Activated CD4-positive, alpha-beta T cell treated with anti-CD3 and anti-CD28 coated beads, Interleukin-2, amount 10 ng/mL, durations not matched to agents 7 days and 5 days (primary cell): ENCODE measurements at regions not wholly inside any gene's neighbourhood (a gene's known extent, or its start where the extent isn't known, plus 50 kb on each side); places are given as distances from the start of the nearest gene placed in this dataset.
"Not testable (repeated sequence)": the region's sequence is repeated elsewhere in the genome, so short reads cannot be mapped to it uniquely, and the experiment has no call there.

ENCODE experiments used
- CTCF ChIA-PET: fragments of 350-600 bp; sonication (Branson Sonifier 250); formaldehyde crosslinking; loops from one replicate; lab custom pipeline; 2021; ENCODE audit warnings: antibody characterized with exemption; lab: Charles Lee
- POLR2A ChIA-PET: fragments of 350-600 bp; sonication (Branson Sonifier 250); formaldehyde crosslinking; loops from one replicate; lab custom pipeline; 2021; ENCODE audit warnings: antibody characterized with exemption; lab: Charles Lee
- DNase-seq: peaks from one replicate; pipeline ENCODE4 v3.0.0-alpha.2; 2020
- H3K27ac Mint-ChIP-seq: one replicate; pipeline ENCODE4 v1.8.0; 2021; ENCODE audit warnings: mild to moderate bottlenecking, moderate library complexity, mixed read lengths
- H3K27me3 Mint-ChIP-seq: one replicate; pipeline ENCODE4 v1.8.0; 2021; ENCODE audit warnings: mixed read lengths
- H3K36me3 Mint-ChIP-seq: one replicate; pipeline ENCODE4 v1.8.0; 2021; ENCODE audit warnings: low read depth, mixed read lengths
- H3K4me1 Mint-ChIP-seq: one replicate; pipeline ENCODE4 v1.8.0; 2021; ENCODE audit warnings: mixed read lengths
- H3K4me3 Mint-ChIP-seq: one replicate; pipeline ENCODE4 v1.8.0; 2021; ENCODE audit warnings: mild to moderate bottlenecking, moderate library complexity, mixed read lengths
- H3K9me3 Mint-ChIP-seq: one replicate; pipeline ENCODE4 v1.8.0; 2021; ENCODE audit warnings: mixed read lengths

GRCh38 chr17:77619851-77620250, 338.7 kb upstream of the TNRC6C start:
- Mint-ChIP-seq H3K36me3 (peaks cover 4% of the 10 kb centered on the region), H3K9me3 (peaks cover 3% of the 10 kb centered on the region), H3K27ac (no peak overlapping the region), H3K27me3 (peaks cover 3% of the 10 kb centered on the region), H3K4me3 (no peak overlapping the region), H3K4me1 (peaks cover 11% of the 10 kb centered on the region)
- DNase-seq, result no peak
- ChIA-PET POLR2A (no interaction called here), CTCF (interaction anchor here (0.6 to 0.7 kb wide), 2 partner anchors 149 to 802 kb away, joined by 3 read pairs; no protein-coding TSS in a partner anchor)

DNA sequence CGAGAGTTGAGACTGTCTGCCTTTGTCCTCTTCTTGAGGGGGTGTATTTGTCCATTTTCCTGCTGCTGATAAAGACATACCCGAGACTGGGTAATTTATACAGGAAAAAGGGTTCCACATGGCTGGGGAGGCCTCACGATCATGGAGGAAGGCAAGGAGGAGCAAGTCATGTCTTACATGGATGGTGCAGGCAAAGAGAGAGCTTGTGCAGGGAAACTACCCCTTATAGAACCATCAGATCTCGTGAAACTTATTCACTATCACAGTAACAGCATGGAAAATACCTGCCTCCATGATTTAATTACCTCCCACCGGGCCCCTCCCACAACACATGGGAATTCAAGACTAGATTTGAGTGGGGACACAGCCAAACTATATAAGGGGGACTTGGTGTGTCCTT, 338.2 kb upstream of the TNRC6C start:
- POLR2A ChIA-PET, result no interaction called here
- DNase-seq, result no peak
- CTCF ChIA-PET, result interaction anchor here (0.6 to 0.7 kb wide), 2 partner anchors 149 to 802 kb away, joined by 3 read pairs; no protein-coding TSS in a partner anchor
- Mint-ChIP-seq H3K4me3 (no peak overlapping the region), H3K27me3 (peaks cover 3% of the 10 kb centered on the region), H3K36me3 (peaks cover 4% of the 10 kb centered on the region), H3K9me3 (peaks cover 3% of the 10 kb centered on the region), H3K4me1 (peaks cover 11% of the 10 kb centered on the region), H3K27ac (no peak overlapping the region)

DNA sequence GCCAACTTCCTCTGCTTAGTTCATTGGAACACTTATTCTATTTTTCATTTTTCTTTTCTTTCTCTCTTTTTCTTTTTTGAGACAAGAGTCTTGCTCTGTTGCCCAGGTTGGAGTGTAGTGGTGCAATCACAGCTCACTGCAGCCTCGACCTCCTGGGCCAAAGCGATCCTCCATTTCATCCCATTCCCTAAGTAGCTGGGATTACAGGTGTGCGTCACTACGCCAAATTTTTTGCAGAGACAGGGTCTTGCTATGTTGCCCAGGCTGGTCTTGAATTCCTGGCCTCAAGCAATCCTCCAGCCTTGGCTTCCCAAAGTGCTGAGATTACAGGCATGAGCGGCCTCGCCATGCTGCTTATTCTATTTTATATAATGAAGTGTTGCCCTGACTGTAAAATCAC, 336.4 kb upstream of the TNRC6C start:
- H3K4me1 Mint-ChIP-seq, result peaks cover 11% of the 10 kb centered on the region
- H3K27me3 Mint-ChIP-seq, H3K27ac Mint-ChIP-seq, H3K36me3 Mint-ChIP-seq, POLR2A ChIA-PET, CTCF ChIA-PET, DNase-seq, H3K4me3 Mint-ChIP-seq: not testable (repeated sequence)
- peaks cover 12% of the 10 kb centered on the region for H3K9me3 Mint-ChIP-seq

DNA sequence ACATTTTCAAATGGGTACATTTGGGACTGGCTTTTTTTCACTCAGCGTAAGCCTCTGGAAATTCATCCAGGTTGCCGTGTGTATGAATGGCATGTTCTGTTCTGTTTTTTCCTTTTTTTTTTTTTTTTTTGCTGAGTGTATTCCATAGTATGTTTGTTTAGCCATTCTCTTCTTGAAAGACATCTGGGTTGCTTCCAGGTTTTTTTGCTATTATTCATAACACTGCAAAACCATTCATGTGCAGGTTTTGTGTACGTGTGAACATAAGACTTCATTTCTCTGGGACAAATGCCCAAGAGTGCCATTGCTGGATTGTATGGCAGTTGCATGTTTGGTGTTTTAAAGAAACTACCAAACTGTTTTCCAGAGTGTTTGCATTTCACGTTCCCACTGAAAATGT, 335.9 kb upstream of the TNRC6C start:
- Mint-ChIP-seq H3K27ac (no peak overlapping the region), H3K27me3 (peaks cover 14% of the 10 kb centered on the region), H3K36me3 (peaks cover 11% of the 10 kb centered on the region), H3K4me3 (no peak overlapping the region), H3K9me3 (peaks cover 17% of the 10 kb centered on the region), H3K4me1 (peaks cover 11% of the 10 kb centered on the region)
- POLR2A ChIA-PET, result no interaction called here
- CTCF ChIA-PET, result no interaction called here
- no peak for DNase-seq

- H3K4me1 Mint-ChIP-seq, H3K27ac Mint-ChIP-seq, CTCF ChIA-PET, DNase-seq, H3K4me3 Mint-ChIP-seq: not testable (repeated sequence)
- H3K36me3 Mint-ChIP-seq, result peaks cover 14% of the 10 kb centered on the region
- peaks cover 23% of the 10 kb centered on the region for H3K9me3 Mint-ChIP-seq
- POLR2A ChIA-PET, result interaction anchor here (0.9 kb wide), 1 partner anchor 246 kb away, joined by 3 read pairs; no protein-coding TSS in a partner anchor
- H3K27me3 Mint-ChIP-seq, result peaks cover 19% of the 10 kb centered on the region
Observed at GRCh38 chr17:77623321-77623720, 335.2 kb upstream of the TNRC6C start.

- no peak overlapping the region for H3K4me3 Mint-ChIP-seq
- no peaks in the 10 kb centered on the region for H3K4me1 Mint-ChIP-seq
- ChIA-PET POLR2A (no interaction called here), CTCF (interaction anchor here (0.7 to 2.1 kb wide), 3 partner anchors 17 to 26 kb away, joined by 3 to 6 read pairs (median 5); no protein-coding TSS in a partner anchor)
- H3K27me3 Mint-ChIP-seq, result peaks cover 23% of the 10 kb centered on the region
- H3K36me3 Mint-ChIP-seq, result peaks cover 12% of the 10 kb centered on the region
- H3K27ac Mint-ChIP-seq, result no peak overlapping the region
- peaks cover 22% of the 10 kb centered on the region for H3K9me3 Mint-ChIP-seq
- DNase-seq, result no peak
Observed at GRCh38 chr17:77628035-77628434, 330.5 kb upstream of the TNRC6C start.

- H3K27ac Mint-ChIP-seq, DNase-seq, H3K4me3 Mint-ChIP-seq, H3K4me1 Mint-ChIP-seq, POLR2A ChIA-PET: not testable (repeated sequence)
- Mint-ChIP-seq H3K36me3 (peaks cover 11% of the 10 kb centered on the region), H3K27me3 (peaks cover 23% of the 10 kb centered on the region), H3K9me3 (peaks cover 22% of the 10 kb centered on the region)
- CTCF ChIA-PET, result interaction anchor here (2.1 kb wide), 1 partner anchor 19 kb away, joined by 6 read pairs; no protein-coding TSS in a partner anchor
Observed at GRCh38 chr17:77629284-77629683, 329.2 kb upstream of the TNRC6C start.

DNA sequence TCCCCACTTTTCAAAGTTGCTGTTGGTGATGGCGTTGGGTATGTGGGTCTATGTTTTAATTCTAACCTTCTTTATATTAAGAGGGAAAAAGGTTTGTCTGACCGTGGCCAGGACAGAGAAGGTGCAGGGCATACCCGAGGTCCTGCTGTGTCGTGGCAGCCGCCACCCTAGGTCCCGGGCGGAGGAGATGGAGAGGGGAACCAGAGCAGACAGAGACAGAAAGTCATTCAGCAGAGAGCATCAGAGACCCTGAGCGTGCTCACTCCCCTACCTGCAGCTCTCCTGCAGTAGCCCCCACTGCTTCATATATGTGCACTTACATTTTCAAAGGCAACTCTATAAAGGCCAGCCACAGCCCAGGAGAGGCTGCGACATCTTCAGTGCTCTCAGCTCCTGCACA, 327.2 kb upstream of the TNRC6C start:
- Mint-ChIP-seq H3K27me3 (peaks cover 20% of the 10 kb centered on the region), H3K36me3 (peaks cover 10% of the 10 kb centered on the region), H3K4me3 (no peak overlapping the region), H3K9me3 (peaks cover 22% of the 10 kb centered on the region), H3K4me1 (peaks cover 13% of the 10 kb centered on the region), H3K27ac (no peak overlapping the region)
- DNase-seq, result no peak
- CTCF ChIA-PET, result no interaction called here
- POLR2A ChIA-PET, result no interaction called here

DNA sequence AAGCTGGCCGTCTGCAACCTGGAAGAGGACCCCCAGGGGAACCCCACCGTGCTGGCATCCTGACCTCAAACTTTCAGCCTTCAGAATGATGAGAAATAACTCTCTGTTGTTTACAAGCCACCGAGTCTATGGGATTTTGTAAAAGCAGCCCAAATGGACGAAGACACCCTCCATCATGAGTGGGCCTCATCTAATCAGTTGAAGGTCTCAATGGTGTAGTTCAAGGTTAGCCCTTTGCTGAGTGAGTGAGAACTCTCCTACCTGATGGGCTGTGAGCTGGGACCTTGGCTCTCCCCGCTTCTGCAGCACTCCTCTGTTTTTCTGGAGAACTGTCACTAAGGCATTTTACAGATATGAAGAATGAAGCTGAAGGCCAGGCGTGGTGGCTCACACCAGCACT, 325.9 kb upstream of the TNRC6C start:
- Mint-ChIP-seq H3K4me1 (peaks cover 13% of the 10 kb centered on the region), H3K36me3 (peaks cover 4% of the 10 kb centered on the region), H3K9me3 (peaks cover 8% of the 10 kb centered on the region), H3K27me3 (peaks cover 9% of the 10 kb centered on the region), H3K4me3 (no peak overlapping the region), H3K27ac (no peak overlapping the region)
- POLR2A ChIA-PET, result interaction anchor here (0.6 kb wide), 1 partner anchor 9 kb away, joined by 4 read pairs; no protein-coding TSS in a partner anchor
- CTCF ChIA-PET, result interaction anchor here (1.0 to 1.1 kb wide), 2 partner anchors 11 to 32 kb away, joined by 3 read pairs; no protein-coding TSS in a partner anchor
- no peak for DNase-seq

DNA sequence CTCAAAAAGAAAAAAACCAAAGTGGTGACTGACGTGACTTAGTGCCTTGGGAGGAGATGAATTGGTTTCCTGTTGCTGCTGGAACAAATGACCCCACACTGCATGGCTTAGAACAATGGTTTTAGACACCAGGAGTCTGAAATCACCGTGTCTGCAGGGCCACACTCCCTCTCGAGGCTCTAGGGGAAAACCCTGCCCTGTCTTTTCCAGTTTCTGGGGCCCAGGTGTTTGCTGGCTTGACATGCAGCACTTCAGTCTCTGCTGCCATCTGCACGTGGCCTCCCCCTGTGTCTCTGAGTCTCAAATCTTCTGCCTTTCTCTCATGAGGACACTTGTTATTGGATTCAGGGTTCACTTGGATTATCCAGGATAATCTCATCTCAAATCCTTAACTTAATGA, 323.8 kb upstream of the TNRC6C start:
- Mint-ChIP-seq H3K36me3 (no peaks in the 10 kb centered on the region), H3K9me3 (no peaks in the 10 kb centered on the region), H3K4me3 (no peak overlapping the region), H3K4me1 (peaks cover 13% of the 10 kb centered on the region), H3K27me3 (peaks cover 3% of the 10 kb centered on the region), H3K27ac (peak overlapping the region; percentile 33)
- ChIA-PET CTCF (no interaction called here), POLR2A (no interaction called here)
- no peak for DNase-seq

GRCh38 chr17:77635176-77635575, 323.3 kb upstream of the TNRC6C start:
- no peak for DNase-seq
- Mint-ChIP-seq H3K36me3 (no peaks in the 10 kb centered on the region), H3K4me3 (no peak overlapping the region), H3K27me3 (peaks cover 7% of the 10 kb centered on the region), H3K27ac (no peak overlapping the region), H3K4me1 (peaks cover 13% of the 10 kb centered on the region), H3K9me3 (no peaks in the 10 kb centered on the region)
- CTCF ChIA-PET, result interaction anchor here (0.7 kb wide), 1 partner anchor 14 kb away, joined by 3 read pairs; no protein-coding TSS in a partner anchor
- POLR2A ChIA-PET, result no interaction called here

DNA sequence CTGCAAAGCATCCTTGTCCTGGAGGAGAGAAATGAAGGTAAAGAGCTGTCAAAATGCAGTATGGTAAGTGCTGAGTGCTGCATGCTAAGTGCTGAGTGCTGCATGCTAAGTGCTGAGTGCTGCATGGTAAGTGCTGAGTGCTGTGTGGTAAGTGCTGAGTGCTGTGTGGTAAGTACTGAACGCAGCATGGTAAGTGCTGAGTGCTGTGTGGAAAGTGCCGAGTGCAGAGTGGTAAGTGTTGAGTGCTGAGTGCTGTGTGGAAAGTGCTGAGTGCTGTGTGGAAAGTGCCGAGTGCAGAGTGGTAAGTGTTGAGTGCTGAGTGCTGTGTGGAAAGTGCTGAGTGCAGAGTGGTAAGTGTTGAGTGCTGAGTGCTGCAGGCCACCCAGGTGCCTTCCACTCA, 322.7 kb upstream of the TNRC6C start:
- Mint-ChIP-seq H3K4me1 (peaks cover 13% of the 10 kb centered on the region), H3K27me3 (peaks cover 10% of the 10 kb centered on the region)
- H3K4me3 Mint-ChIP-seq, DNase-seq, H3K9me3 Mint-ChIP-seq, POLR2A ChIA-PET, H3K27ac Mint-ChIP-seq, H3K36me3 Mint-ChIP-seq: not testable (repeated sequence)
- CTCF ChIA-PET, result interaction anchor here (0.7 kb wide), 1 partner anchor 14 kb away, joined by 3 read pairs; no protein-coding TSS in a partner anchor

- no peaks in the 10 kb centered on the region for H3K9me3 Mint-ChIP-seq
- no peak overlapping the region for H3K27ac Mint-ChIP-seq
- no peak overlapping the region for H3K4me3 Mint-ChIP-seq
- POLR2A ChIA-PET, result no interaction called here
- CTCF ChIA-PET, result interaction anchor here (1.5 kb wide), 1 partner anchor 12 kb away, joined by 3 read pairs; no protein-coding TSS in a partner anchor
- no peaks in the 10 kb centered on the region for H3K36me3 Mint-ChIP-seq
- peaks cover 13% of the 10 kb centered on the region for H3K4me1 Mint-ChIP-seq
- peaks cover 13% of the 10 kb centered on the region for H3K27me3 Mint-ChIP-seq
- no peak for DNase-seq
Observed at GRCh38 chr17:77636835-77637817, 321.4 kb upstream of the TNRC6C start.
